ENCODE measurements at regions not wholly inside any gene's neighbourhood (a gene's known extent, or its start where the extent isn't known, plus 50 kb on each side); places are given as distances from the start of the nearest gene placed in this dataset.

DNA sequence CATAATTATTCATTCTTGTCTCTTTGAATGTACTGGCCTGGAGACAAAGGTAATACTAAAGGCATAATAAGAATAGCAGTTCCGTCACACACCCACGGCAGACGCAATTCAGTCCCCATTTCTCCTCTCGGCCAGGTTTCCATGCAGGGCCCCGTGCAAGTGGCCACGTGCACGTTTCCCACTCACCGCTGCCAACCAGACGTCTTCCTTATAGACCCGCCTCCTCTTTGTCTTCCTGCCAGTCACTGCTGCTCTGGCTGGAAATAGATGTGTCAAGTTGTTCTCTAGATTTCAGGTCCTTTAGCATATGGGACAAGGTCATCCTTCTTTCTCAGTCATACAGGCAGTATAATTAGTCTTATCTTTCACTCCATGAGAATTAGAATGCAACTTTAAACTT, 204.3 kb downstream of the SUCLA2 start:
- Histone ChIP-seq H3K4me3 (no peak overlapping the region), H3K27me3 (no peaks in the 10 kb centered on the region), H3K36me3 (replicated peaks; ENCODE audit: insufficient read depth, low read depth) (no peaks in the 10 kb centered on the region), H4K20me1 (ENCODE audit: insufficient read depth, poor library complexity, severe bottlenecking) (no peaks in the 10 kb centered on the region), H3K9me2 (replicated peaks; ENCODE audit: insufficient read depth) (no peaks in the 10 kb centered on the region), H3K9me3 (ENCODE audit: low read depth) (no peaks in the 10 kb centered on the region), H3K27ac (no peak overlapping the region), H2AFZ (no peak overlapping the region), H3K4me2 (no peak overlapping the region), H3K79me2 (no peaks in the 10 kb centered on the region), H3K4me1 (ENCODE audit: insufficient read depth) (no peaks in the 10 kb centered on the region)
- 87% methylated on average over 10 of the region's 10 CpGs for WGBS (ENCODE audit: low lambda C conversion rate, missing lambda C conversion rate)
- DNase-seq (ENCODE audit: low spot score), result no peak
- TF ChIP-seq EZH2 (IDR thresholded peaks at IDR 0.05; ENCODE audit: borderline replicate concordance), result no peak
- no peak for TF ChIP-seq EZH2phosphoT487 (IDR thresholded peaks at IDR 0.05; ENCODE audit: low read depth, severe bottlenecking, unreplicated experiment)
- TF ChIP-seq, protein P1, sequence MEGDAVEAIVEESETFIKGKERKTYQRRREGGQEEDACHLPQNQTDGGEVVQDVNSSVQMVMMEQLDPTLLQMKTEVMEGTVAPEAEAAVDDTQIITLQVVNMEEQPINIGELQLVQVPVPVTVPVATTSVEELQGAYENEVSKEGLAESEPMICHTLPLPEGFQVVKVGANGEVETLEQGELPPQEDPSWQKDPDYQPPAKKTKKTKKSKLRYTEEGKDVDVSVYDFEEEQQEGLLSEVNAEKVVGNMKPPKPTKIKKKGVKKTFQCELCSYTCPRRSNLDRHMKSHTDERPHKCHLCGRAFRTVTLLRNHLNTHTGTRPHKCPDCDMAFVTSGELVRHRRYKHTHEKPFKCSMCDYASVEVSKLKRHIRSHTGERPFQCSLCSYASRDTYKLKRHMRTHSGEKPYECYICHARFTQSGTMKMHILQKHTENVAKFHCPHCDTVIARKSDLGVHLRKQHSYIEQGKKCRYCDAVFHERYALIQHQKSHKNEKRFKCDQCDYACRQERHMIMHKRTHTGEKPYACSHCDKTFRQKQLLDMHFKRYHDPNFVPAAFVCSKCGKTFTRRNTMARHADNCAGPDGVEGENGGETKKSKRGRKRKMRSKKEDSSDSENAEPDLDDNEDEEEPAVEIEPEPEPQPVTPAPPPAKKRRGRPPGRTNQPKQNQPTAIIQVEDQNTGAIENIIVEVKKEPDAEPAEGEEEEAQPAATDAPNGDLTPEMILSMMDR (IDR thresholded peaks at IDR 0.05; ENCODE audit: poor library complexity), result no peak

DNA sequence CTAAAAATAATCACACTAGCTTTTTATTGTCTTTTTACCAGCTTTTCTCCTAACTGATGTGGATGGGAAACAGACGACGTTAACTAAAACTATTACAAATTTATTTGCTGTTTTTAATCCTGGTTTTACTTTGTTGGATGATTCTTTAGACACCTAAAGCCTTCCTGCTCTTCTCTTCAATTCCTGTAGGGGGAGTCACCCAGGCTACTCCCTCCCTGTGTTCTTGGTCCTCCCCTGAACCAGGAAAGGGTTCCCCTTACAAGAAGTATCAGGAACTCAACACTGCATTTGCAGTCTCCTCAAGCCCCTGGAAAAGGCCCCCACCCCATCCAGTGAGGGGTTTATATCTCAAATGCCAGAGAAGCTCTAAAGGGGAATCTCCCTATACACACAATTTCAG, 206.1 kb downstream of the SUCLA2 start:
- Histone ChIP-seq H3K27me3 (no peaks in the 10 kb centered on the region), H3K27ac (no peak overlapping the region), H2AFZ (no peak overlapping the region), H3K36me3 (replicated peaks; ENCODE audit: insufficient read depth, low read depth) (no peaks in the 10 kb centered on the region), H3K4me1 (ENCODE audit: insufficient read depth) (no peaks in the 10 kb centered on the region), H3K4me2 (no peak overlapping the region), H3K4me3 (no peak overlapping the region), H3K9me2 (replicated peaks; ENCODE audit: insufficient read depth) (no peaks in the 10 kb centered on the region), H4K20me1 (ENCODE audit: insufficient read depth, poor library complexity, severe bottlenecking) (no peaks in the 10 kb centered on the region), H3K9me3 (ENCODE audit: low read depth) (no peaks in the 10 kb centered on the region), H3K79me2 (no peaks in the 10 kb centered on the region)
- no peak for DNase-seq (ENCODE audit: low spot score)
- TF ChIP-seq EZH2 (IDR thresholded peaks at IDR 0.05; ENCODE audit: borderline replicate concordance) (no peak), EZH2phosphoT487 (IDR thresholded peaks at IDR 0.05; ENCODE audit: low read depth, severe bottlenecking, unreplicated experiment) (no peak)
- TF ChIP-seq, protein P1 (IDR thresholded peaks at IDR 0.05; ENCODE audit: poor library complexity), result peak; percentile 24
- WGBS (ENCODE audit: low lambda C conversion rate, missing lambda C conversion rate), result 85% methylated on average over 2 of the region's 2 CpGs

DNA sequence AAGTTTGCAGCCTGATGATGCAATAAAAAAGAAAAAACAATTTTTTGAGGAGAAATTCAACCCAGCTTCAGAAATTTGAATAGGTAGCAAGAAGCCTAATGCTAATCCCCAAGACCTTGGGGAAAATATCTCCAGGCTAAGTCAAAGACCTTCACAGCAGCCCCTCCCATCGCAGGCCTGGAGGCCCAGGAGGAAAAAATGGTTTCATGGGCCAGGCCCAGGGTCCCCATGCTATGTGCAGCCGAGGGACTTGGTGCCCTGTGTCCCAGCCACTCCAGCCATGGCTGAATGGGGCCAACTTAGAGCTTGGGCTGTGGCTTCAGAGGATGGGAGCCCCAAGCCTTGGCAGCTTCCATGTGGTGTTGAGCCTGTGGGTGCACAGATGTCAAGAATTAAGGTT, 210.3 kb downstream of the SUCLA2 start:
- H3K36me3 ChIP-seq (replicated peaks; ENCODE audit: insufficient read depth, low read depth), result no peaks in the 10 kb centered on the region
- no peak overlapping the region for H3K27ac ChIP-seq
- no peak overlapping the region for H3K4me2 ChIP-seq
- H3K4me3 ChIP-seq, result no peak overlapping the region
- H2AFZ ChIP-seq, result no peak overlapping the region
- 88% methylated on average over 2 of the region's 2 CpGs for WGBS (ENCODE audit: low lambda C conversion rate, missing lambda C conversion rate)
- H3K9me2 ChIP-seq (replicated peaks; ENCODE audit: insufficient read depth), result no peaks in the 10 kb centered on the region
- H3K27me3 ChIP-seq, result no peaks in the 10 kb centered on the region
- H3K9me3 ChIP-seq (ENCODE audit: low read depth), result no peaks in the 10 kb centered on the region
- TF ChIP-seq, protein P1 (IDR thresholded peaks at IDR 0.05; ENCODE audit: poor library complexity), result no peak
- TF ChIP-seq EZH2phosphoT487 (IDR thresholded peaks at IDR 0.05; ENCODE audit: low read depth, severe bottlenecking, unreplicated experiment) (no peak), EZH2 (IDR thresholded peaks at IDR 0.05; ENCODE audit: borderline replicate concordance) (no peak)
- H3K4me1 ChIP-seq (ENCODE audit: insufficient read depth), result no peaks in the 10 kb centered on the region
- H4K20me1 ChIP-seq (ENCODE audit: insufficient read depth, poor library complexity, severe bottlenecking), result no peaks in the 10 kb centered on the region
- no peak for DNase-seq (ENCODE audit: low spot score)
- H3K79me2 ChIP-seq, result no peaks in the 10 kb centered on the region

DNA sequence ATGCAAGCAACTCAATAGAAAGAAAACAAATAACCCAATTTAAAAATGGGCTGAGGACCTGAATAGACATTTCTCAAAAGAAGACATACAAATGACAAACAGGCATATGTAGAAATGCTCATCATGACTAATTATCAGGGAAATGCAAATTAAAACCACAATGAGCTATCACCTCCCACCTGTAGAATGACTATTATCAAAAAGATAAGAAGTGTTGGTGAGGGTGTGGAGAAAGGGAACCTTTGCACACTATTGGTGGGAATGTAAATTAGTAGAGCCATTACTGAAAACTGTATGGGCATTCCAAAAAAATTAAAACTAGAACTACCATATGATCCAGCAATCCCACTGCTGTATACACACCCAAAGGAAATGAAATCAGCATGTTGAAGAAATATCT, 212.2 kb downstream of the SUCLA2 start:
- Histone ChIP-seq H3K4me2 (no peak overlapping the region), H3K9me3 (ENCODE audit: low read depth) (no peaks in the 10 kb centered on the region), H3K27ac (no peak overlapping the region), H3K4me3 (no peak overlapping the region), H4K20me1 (ENCODE audit: insufficient read depth, poor library complexity, severe bottlenecking) (no peaks in the 10 kb centered on the region), H2AFZ (no peak overlapping the region), H3K27me3 (no peaks in the 10 kb centered on the region), H3K4me1 (ENCODE audit: insufficient read depth) (no peaks in the 10 kb centered on the region), H3K36me3 (replicated peaks; ENCODE audit: insufficient read depth, low read depth) (no peaks in the 10 kb centered on the region), H3K79me2 (no peaks in the 10 kb centered on the region), H3K9me2 (replicated peaks; ENCODE audit: insufficient read depth) (no peaks in the 10 kb centered on the region)
- TF ChIP-seq EZH2 (IDR thresholded peaks at IDR 0.05; ENCODE audit: borderline replicate concordance) (no peak), EZH2phosphoT487 (IDR thresholded peaks at IDR 0.05; ENCODE audit: low read depth, severe bottlenecking, unreplicated experiment) (no peak)
- TF ChIP-seq, protein P1 (IDR thresholded peaks at IDR 0.05; ENCODE audit: poor library complexity), result no peak
- no peak for DNase-seq (ENCODE audit: low spot score)

Measured in hepatocyte (in vitro differentiated cells).